ENCODE measurements at regions not wholly inside any gene's neighbourhood (a gene's known extent, or its start where the extent isn't known, plus 50 kb on each side); places are given as distances from the start of the nearest gene placed in this dataset.

DNA sequence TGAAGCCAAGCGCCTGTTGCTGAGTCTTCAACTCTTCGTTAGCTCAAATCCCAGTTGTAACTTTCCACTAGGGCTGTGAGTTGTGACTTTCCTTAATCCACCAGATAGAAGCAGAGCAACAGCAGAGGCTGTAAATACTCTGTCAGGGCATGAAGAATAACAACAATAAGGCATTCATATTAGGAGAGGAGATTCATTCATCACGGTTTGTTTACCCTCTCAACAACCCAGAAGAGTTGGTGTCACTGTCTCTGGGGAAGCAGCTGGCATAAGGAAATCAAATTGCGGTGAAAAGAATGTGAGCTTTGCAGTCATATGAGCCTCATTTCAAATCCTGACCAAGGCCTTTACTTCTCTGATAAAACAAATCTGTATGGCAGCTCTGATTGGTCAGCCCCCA, 184.8 kb downstream of the SHQ1 start:
- DNase-seq = no peak

DNA sequence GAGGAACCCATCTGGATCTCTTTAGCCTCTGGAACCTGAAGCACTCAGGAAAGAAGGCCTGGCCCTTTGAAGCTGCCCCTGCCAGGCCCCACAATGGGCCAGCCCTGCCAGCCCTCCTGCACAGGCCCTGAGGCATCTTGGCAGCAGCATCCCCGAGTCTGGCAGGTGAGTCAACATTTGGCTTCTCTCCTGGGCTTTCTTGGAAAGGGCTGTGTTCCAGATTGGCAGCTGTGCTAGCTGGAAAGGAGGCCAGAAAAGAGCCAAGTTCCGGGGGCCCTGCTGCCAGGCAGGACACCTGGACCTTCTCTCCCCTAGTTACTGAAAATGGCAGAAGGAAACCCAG, 187.2 kb downstream of the SHQ1 start:
- no peak for DNase-seq

More for the DNA sequence above, 184.8 kb downstream of the SHQ1 start:
- intact Hi-C loops (cut with DNase I; ENCODE audit: low total_unique reads) = no loop called here
- TF ChIP-seq POLR2A (IDR thresholded peaks at IDR 0.05) (no peak), CTCF (IDR thresholded peaks at IDR 0.05) (no peak)
- H3K9me3 ChIP-seq = no peaks in the 10 kb centered on the region
- H3K4me3 ChIP-seq = no peak overlapping the region
- no peaks in the 10 kb centered on the region for H3K27me3 ChIP-seq
- no peaks in the 10 kb centered on the region for H3K4me1 ChIP-seq
- 87 to 92% methylated on average over 4 of the region's 4 CpGs for WGBS, 2 donors
- no peaks in the 10 kb centered on the region for H3K36me3 ChIP-seq (ENCODE audit: low read depth, missing control alignments)
- no peak overlapping the region for H3K27ac ChIP-seq

DNA sequence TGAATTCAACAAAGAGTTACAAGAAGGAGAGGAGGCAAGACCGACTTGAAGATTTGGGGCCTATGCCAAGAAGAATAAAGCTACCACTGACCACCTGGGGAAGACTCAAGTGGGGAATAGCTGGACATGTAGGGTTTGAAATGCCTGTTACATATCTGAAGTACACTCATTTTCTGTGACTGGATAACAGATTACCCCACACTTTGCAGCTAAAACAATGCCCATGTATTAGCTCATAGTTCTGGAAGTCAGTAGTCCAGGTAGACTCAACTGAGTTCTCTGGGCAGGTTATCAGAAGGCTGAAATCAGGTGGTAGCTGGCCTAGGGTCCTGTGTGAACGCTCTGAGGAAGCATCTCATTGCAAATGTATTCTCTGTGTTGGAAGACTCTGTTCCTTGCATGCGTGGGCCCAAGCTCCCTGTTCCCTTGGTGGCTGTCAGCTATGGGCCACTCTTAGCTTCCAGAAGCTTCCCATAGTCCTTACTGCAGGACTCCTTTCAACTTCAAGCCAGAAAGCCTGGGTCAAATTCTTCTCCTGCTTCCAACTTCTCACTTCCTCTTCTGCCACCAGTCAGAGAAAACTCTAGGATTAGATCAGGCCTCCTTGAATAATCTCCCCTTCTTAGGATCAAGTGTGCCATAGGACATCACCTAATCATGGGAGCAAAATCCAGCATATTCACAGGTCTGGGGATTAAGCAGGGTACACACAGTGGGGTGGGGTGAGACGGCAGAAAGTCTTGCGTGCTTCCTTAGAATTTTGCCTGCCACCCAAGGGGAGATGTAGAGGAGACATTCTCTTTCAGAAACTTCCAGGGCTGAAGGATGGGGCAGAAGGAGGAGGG, 187.8 kb downstream of the SHQ1 start:
- WGBS, 2 donors = 86 to 94% methylated on average over 5 of the region's 5 CpGs
- Histone ChIP-seq H3K27me3 (no peaks in the 10 kb centered on the region), H3K9me3 (no peaks in the 10 kb centered on the region), H3K4me3 (no peak overlapping the region), H3K4me1 (no peaks in the 10 kb centered on the region), H3K36me3 (ENCODE audit: low read depth, missing control alignments) (no peaks in the 10 kb centered on the region), H3K27ac (no peak overlapping the region)
- intact Hi-C loops (cut with DNase I; ENCODE audit: low total_unique reads) = no loop called here
- TF ChIP-seq POLR2A (IDR thresholded peaks at IDR 0.05) = no peak
- no peak for TF ChIP-seq CTCF (IDR thresholded peaks at IDR 0.05)
- no peak for DNase-seq

More for the DNA sequence above, 187.2 kb downstream of the SHQ1 start:
- intact Hi-C loops (cut with DNase I; ENCODE audit: low total_unique reads) = no loop called here
- Histone ChIP-seq H3K4me3 (no peak overlapping the region), H3K27ac (no peak overlapping the region), H3K36me3 (ENCODE audit: low read depth, missing control alignments) (no peaks in the 10 kb centered on the region), H3K4me1 (no peaks in the 10 kb centered on the region), H3K9me3 (no peaks in the 10 kb centered on the region), H3K27me3 (no peaks in the 10 kb centered on the region)
- WGBS, 2 donors = 42 to 63% methylated on average over 2 of the region's 2 CpGs
- TF ChIP-seq POLR2A (IDR thresholded peaks at IDR 0.05) = no peak
- no peak for TF ChIP-seq CTCF (IDR thresholded peaks at IDR 0.05)

- intact Hi-C loops (cut with DNase I; ENCODE audit: low total_unique reads) = no loop called here
- Histone ChIP-seq H3K4me3 (no peak overlapping the region), H3K27ac (no peak overlapping the region), H3K36me3 (ENCODE audit: low read depth, missing control alignments) (no peaks in the 10 kb centered on the region), H3K27me3 (no peaks in the 10 kb centered on the region), H3K4me1 (no peaks in the 10 kb centered on the region), H3K9me3 (no peaks in the 10 kb centered on the region)
- DNase-seq = no peak
- TF ChIP-seq POLR2A (IDR thresholded peaks at IDR 0.05) (no peak), CTCF (IDR thresholded peaks at IDR 0.05) (no peak)
- 80 to 84% methylated on average over 3 of the region's 3 CpGs for WGBS, 2 donors
These were observed 188.6 kb downstream of the SHQ1 start for GRCh38 chr3:72659596-72659995.

GRCh38 chr3:72659188-72659587, 189.1 kb downstream of the SHQ1 start:
- H3K4me3 ChIP-seq = no peak overlapping the region
- no peaks in the 10 kb centered on the region for H3K9me3 ChIP-seq
- no peak for TF ChIP-seq POLR2A (IDR thresholded peaks at IDR 0.05)
- TF ChIP-seq CTCF (IDR thresholded peaks at IDR 0.05) = no peak
- DNase-seq = no peak
- no peaks in the 10 kb centered on the region for H3K36me3 ChIP-seq (ENCODE audit: low read depth, missing control alignments)
- H3K27ac ChIP-seq = no peak overlapping the region
- H3K4me1 ChIP-seq = no peaks in the 10 kb centered on the region
- intact Hi-C loops (cut with DNase I; ENCODE audit: low total_unique reads) = no loop called here
- WGBS, 2 donors = 97 to 100% methylated on average over 5 of the region's 5 CpGs
- H3K27me3 ChIP-seq = no peaks in the 10 kb centered on the region

Measured in testis (tissue), 2 donors.